ENCODE measurements at regions not wholly inside any gene's neighbourhood (a gene's known extent, or its start where the extent isn't known, plus 50 kb on each side); places are given as distances from the start of the nearest gene placed in this dataset.

- Histone ChIP-seq H3K27me3 (ENCODE audit: insufficient read depth, low read length, poor library complexity, severe bottlenecking) (no peaks in the 10 kb centered on the region), H3K9ac (ENCODE audit: low read depth, low read length, poor library complexity, severe bottlenecking) (no peak overlapping the region), H3K36me3 (ENCODE audit: insufficient read depth, low read length) (no peaks in the 10 kb centered on the region), H3K4me3 (ENCODE audit: low read length, poor library complexity, severe bottlenecking) (no peak overlapping the region), H4K20me1 (ENCODE audit: insufficient read depth, low read length, poor library complexity, severe bottlenecking) (no peaks in the 10 kb centered on the region), H3K79me2 (ENCODE audit: insufficient read depth, low read length) (no peaks in the 10 kb centered on the region), H3K9me2 (replicated peaks; ENCODE audit: low read depth, low read length) (no peaks in the 10 kb centered on the region), H3F3A (ENCODE audit: low read depth) (no peaks in the 10 kb centered on the region), H2AFZ (ENCODE audit: low read length) (no peak overlapping the region), H3K4me2 (ENCODE audit: low read depth, low read length, poor library complexity, severe bottlenecking) (no peak overlapping the region), H3K9me3 (ENCODE audit: insufficient read depth, low read depth, low read length) (peaks cover 2% of the 10 kb centered on the region; the same call in 1 of the 2 replicates), H3K4me1 (ENCODE audit: insufficient read depth, low read length, poor library complexity, severe bottlenecking) (no peaks in the 10 kb centered on the region)
- TF ChIP-seq, protein P1, sequence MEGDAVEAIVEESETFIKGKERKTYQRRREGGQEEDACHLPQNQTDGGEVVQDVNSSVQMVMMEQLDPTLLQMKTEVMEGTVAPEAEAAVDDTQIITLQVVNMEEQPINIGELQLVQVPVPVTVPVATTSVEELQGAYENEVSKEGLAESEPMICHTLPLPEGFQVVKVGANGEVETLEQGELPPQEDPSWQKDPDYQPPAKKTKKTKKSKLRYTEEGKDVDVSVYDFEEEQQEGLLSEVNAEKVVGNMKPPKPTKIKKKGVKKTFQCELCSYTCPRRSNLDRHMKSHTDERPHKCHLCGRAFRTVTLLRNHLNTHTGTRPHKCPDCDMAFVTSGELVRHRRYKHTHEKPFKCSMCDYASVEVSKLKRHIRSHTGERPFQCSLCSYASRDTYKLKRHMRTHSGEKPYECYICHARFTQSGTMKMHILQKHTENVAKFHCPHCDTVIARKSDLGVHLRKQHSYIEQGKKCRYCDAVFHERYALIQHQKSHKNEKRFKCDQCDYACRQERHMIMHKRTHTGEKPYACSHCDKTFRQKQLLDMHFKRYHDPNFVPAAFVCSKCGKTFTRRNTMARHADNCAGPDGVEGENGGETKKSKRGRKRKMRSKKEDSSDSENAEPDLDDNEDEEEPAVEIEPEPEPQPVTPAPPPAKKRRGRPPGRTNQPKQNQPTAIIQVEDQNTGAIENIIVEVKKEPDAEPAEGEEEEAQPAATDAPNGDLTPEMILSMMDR (conservative IDR thresholded peaks at IDR 0.05; ENCODE audit: low read length) = no peak
- no peak for TF ChIP-seq EZH2phosphoT487 (IDR thresholded peaks at IDR 0.05; ENCODE audit: borderline replicate concordance)
Measured at GRCh38 chr17:13350466-13350865, 251.3 kb downstream of the HS3ST3A1 start.

DNA sequence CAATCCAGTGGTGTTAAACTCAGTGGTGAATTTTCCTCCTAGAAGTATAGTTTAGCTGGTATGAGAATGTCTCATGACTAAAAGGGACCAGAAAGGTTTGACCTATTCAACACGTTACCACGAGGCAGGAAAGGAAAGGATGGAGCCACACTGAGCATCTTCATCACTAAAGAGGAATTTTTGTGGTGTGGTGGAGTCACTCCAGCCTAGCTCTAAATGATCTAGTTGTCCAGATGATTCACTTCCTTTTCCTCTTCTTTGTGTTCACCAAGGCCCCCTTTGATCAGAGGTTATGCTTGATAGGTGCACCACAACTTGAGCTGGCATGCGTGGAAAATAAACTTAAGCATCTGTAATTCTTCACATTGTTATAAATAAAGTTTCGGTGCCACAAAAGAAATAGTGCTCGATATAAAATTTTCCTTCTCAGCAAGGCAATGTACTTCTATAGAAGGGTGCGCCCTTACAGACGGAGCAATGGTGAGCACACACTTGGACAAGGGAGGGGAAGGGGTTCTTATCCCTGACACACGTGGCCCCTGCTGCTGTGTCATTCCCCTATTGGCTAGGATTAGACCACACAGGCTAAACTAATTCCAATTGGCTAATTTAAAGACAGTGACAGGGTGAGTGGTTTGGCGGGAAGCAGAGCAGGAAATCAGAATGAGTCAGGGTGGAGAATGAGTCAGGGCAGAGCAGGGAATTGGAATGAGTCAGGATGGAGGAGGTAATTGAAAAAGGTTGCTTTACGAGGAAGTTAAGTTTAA, 254.6 kb downstream of the HS3ST3A1 start:
- TF ChIP-seq, protein P1 (conservative IDR thresholded peaks at IDR 0.05; ENCODE audit: low read length) = no peak
- TF ChIP-seq EZH2phosphoT487 (IDR thresholded peaks at IDR 0.05; ENCODE audit: borderline replicate concordance) = no peak
- no peaks in the 10 kb centered on the region for H3K27me3 ChIP-seq (ENCODE audit: insufficient read depth, low read length, poor library complexity, severe bottlenecking)
- H3F3A ChIP-seq (ENCODE audit: low read depth) = no peaks in the 10 kb centered on the region

GRCh38 chr17:13346592-13346991, 255.1 kb downstream of the HS3ST3A1 start:
- no peak overlapping the region for H3K9ac ChIP-seq (ENCODE audit: low read depth, low read length, poor library complexity, severe bottlenecking)
- H3K9me2 ChIP-seq (replicated peaks; ENCODE audit: low read depth, low read length) = no peaks in the 10 kb centered on the region
- TF ChIP-seq, protein P1 (conservative IDR thresholded peaks at IDR 0.05; ENCODE audit: low read length) = no peak
- TF ChIP-seq EZH2phosphoT487 (IDR thresholded peaks at IDR 0.05; ENCODE audit: borderline replicate concordance) = no peak
- no peak overlapping the region for H2AFZ ChIP-seq (ENCODE audit: low read length)
- H3K27me3 ChIP-seq (ENCODE audit: insufficient read depth, low read length, poor library complexity, severe bottlenecking) = no peaks in the 10 kb centered on the region
- H4K20me1 ChIP-seq (ENCODE audit: insufficient read depth, low read length, poor library complexity, severe bottlenecking) = no peaks in the 10 kb centered on the region
- no peak overlapping the region for H3K4me2 ChIP-seq (ENCODE audit: low read depth, low read length, poor library complexity, severe bottlenecking)
- H3K36me3 ChIP-seq (ENCODE audit: insufficient read depth, low read length) = no peaks in the 10 kb centered on the region
- H3K4me1 ChIP-seq (ENCODE audit: insufficient read depth, low read length, poor library complexity, severe bottlenecking) = no peaks in the 10 kb centered on the region
- no peaks in the 10 kb centered on the region for H3F3A ChIP-seq (ENCODE audit: low read depth)
- H3K4me3 ChIP-seq (ENCODE audit: low read length, poor library complexity, severe bottlenecking) = no peak overlapping the region
- 0 out of 2 replicates have a peak, but pooled peaks cover 2% of the 10 kb centered on the region for H3K9me3 ChIP-seq (ENCODE audit: insufficient read depth, low read depth, low read length)
- H3K79me2 ChIP-seq (ENCODE audit: insufficient read depth, low read length) = no peaks in the 10 kb centered on the region

More for the DNA sequence above, 254.6 kb downstream of the HS3ST3A1 start:
- H2AFZ ChIP-seq (ENCODE audit: low read length) = no peak overlapping the region
- no peak overlapping the region for H3K4me3 ChIP-seq (ENCODE audit: low read length, poor library complexity, severe bottlenecking)
- no peaks in the 10 kb centered on the region for H3K9me2 ChIP-seq (replicated peaks; ENCODE audit: low read depth, low read length)
- no peaks in the 10 kb centered on the region for H3K4me1 ChIP-seq (ENCODE audit: insufficient read depth, low read length, poor library complexity, severe bottlenecking)
- H3K9ac ChIP-seq (ENCODE audit: low read depth, low read length, poor library complexity, severe bottlenecking) = no peak overlapping the region
- H3K79me2 ChIP-seq (ENCODE audit: insufficient read depth, low read length) = no peaks in the 10 kb centered on the region
- 0 out of 2 replicates have a peak, but pooled peaks cover 2% of the 10 kb centered on the region for H3K9me3 ChIP-seq (ENCODE audit: insufficient read depth, low read depth, low read length)
- no peaks in the 10 kb centered on the region for H4K20me1 ChIP-seq (ENCODE audit: insufficient read depth, low read length, poor library complexity, severe bottlenecking)
- no peaks in the 10 kb centered on the region for H3K36me3 ChIP-seq (ENCODE audit: insufficient read depth, low read length)
- no peak overlapping the region for H3K4me2 ChIP-seq (ENCODE audit: low read depth, low read length, poor library complexity, severe bottlenecking)
